A549 (cell line): ENCODE measurements at regions not wholly inside any gene's neighbourhood (a gene's known extent, or its start where the extent isn't known, plus 50 kb on each side); places are given as distances from the start of the nearest gene placed in this dataset.

Source experiments
- ATAC-seq, 2 experiments: fragments of 200-7000 bp in 1 of 2; fragments of >200 bp in 1 of 2; cut with Nextera tagmentation in 1 of 2; cut with Tn5 transposase in 1 of 2; 3 replicates each; pipeline versions ENCODE4 v1.8.0 to v1.9.1; 2018 to 2020; ENCODE audit warnings: mild to moderate bottlenecking in 1 of 2, moderate library complexity in 1 of 2
- CTCF ChIA-PET: fragments of 300-600 bp; sonication (Branson Sonifier 250); formaldehyde crosslinking; extraction: SDS; loops from one replicate; lab custom pipeline; 2021; ENCODE audit warnings: antibody characterized with exemption, inconsistent platforms; lab: Yijun Ruan, JAX
- POLR2A ChIA-PET: fragments of 350-600 bp; formaldehyde crosslinking; extraction: SDS; loops from one replicate; lab custom pipeline; 2021; ENCODE audit warnings: antibody characterized with exemption, inconsistent platforms; lab: Yijun Ruan, JAX
- DNase-seq, 2 experiments: peaks; one replicate each; pipeline versions ENCODE4 v3.0.0 to v3.0.0-alpha.2; 2011 to 2016; ENCODE audit warnings: low read depth in 1 of 2, low spot score in 1 of 2
- FAIRE-seq: peaks from 2 replicates; lab custom pipeline; 2011; peaks lifted over from hg19 to GRCh38; lab: Jason Lieb, UNC
- H3K27ac ChIP-seq, 2 experiments: fragments of >200 bp; sonication (Bioruptor Twin); formaldehyde crosslinking; 3 replicates each; pipeline ENCODE4 v1.5.1; 2016 to 2017
- H3K4me1 ChIP-seq: fragments of >200 bp; sonication (Bioruptor Twin); formaldehyde crosslinking; 3 replicates; pipeline ENCODE4 v1.6.1; 2016
- H3K4me2 ChIP-seq: fragments of >200 bp; sonication (Bioruptor Twin); formaldehyde crosslinking; 3 replicates; pipeline ENCODE4 v1.6.1; 2016
- H3K4me3 ChIP-seq: fragments of >200 bp; sonication (Bioruptor Twin); formaldehyde crosslinking; 3 replicates; pipeline ENCODE4 v1.5.1; 2016
- H3K9me3 ChIP-seq: fragments of >200 bp; sonication (Bioruptor Twin); formaldehyde crosslinking; 3 replicates; pipeline ENCODE4 v1.6.1; 2016
- CBX8 ChIP-seq: fragments of 200-600 bp; sonication (generic); IDR thresholded peaks from 2 replicates; pipeline ENCODE4 v1.6.1; 2016
- CTCF ChIP-seq: fragments of >200 bp; sonication (Bioruptor Twin); formaldehyde crosslinking; IDR thresholded peaks from 3 replicates; pipeline ENCODE4 v1.5.1; 2016
- E2F6 ChIP-seq: IDR thresholded peaks from 2 replicates; pipeline ENCODE4 v1.6.1; 2012; ENCODE audit warnings: low read depth, borderline replicate concordance
- EHF ChIP-seq: fragments of 250-450 bp; sonication (Bioruptor Pico); IDR thresholded peaks from 2 replicates; pipeline ENCODE4 v1.5.0; 2020; ENCODE audit warnings: mild to moderate bottlenecking
- EHMT2 ChIP-seq: fragments of 200-600 bp; sonication (generic); IDR thresholded peaks from 2 replicates; pipeline ENCODE4 v1.6.1; 2016; ENCODE audit warnings: antibody characterized with exemption, low read depth, mild to moderate bottlenecking, moderate library complexity
- ELK1 ChIP-seq: fragments of 150-350 bp; IDR thresholded peaks from 2 replicates; pipeline ENCODE4 v1.6.1; 2014; ENCODE audit warnings: low read depth, mild to moderate bottlenecking, low read length
- FOSL2 ChIP-seq, 2 experiments: fragments of 450-650 bp in 1 of 2; fragments of >200 bp in 1 of 2; sonication (Bioruptor Twin) in 1 of 2; formaldehyde crosslinking; IDR thresholded peaks; 2 replicates each; pipeline versions ENCODE4 v1.5.0 to v1.6.1; 2016 to 2020; ENCODE audit warnings: mild to moderate bottlenecking in 1 of 2, moderate library complexity in 1 of 2
- FOXS1 ChIP-seq: fragments of 250-450 bp; sonication (Bioruptor Pico); IDR thresholded peaks from 2 replicates; pipeline ENCODE4 v1.5.0; 2020; ENCODE audit warnings: mild to moderate bottlenecking, moderate library complexity
- HES2 ChIP-seq: fragments of >200 bp; sonication (Bioruptor Twin); formaldehyde crosslinking; IDR thresholded peaks from 2 replicates; pipeline ENCODE4 v1.6.1; 2016
- HOXB13 ChIP-seq: fragments of 250-450 bp; sonication (Bioruptor Pico); IDR thresholded peaks from 2 replicates; pipeline ENCODE4 v1.5.0; 2020; ENCODE audit warnings: low read depth, mild to moderate bottlenecking, moderate library complexity
- KDM1A ChIP-seq: fragments of 200-600 bp; sonication (generic); IDR thresholded peaks from 2 replicates; pipeline ENCODE4 v1.6.1; 2016; ENCODE audit warnings: low read depth, mild to moderate bottlenecking
- NR3C1 ChIP-seq: fragments of >200 bp; sonication (Bioruptor Twin); formaldehyde crosslinking; IDR thresholded peaks from 3 replicates; pipeline ENCODE4 v1.6.1; 2017
- RAD21 ChIP-seq, 2 experiments: fragments of >200 bp in 1 of 2; sonication (Bioruptor Twin) in 1 of 2; formaldehyde crosslinking in 1 of 2; IDR thresholded peaks in 1 of 2; conservative IDR thresholded peaks in 1 of 2; 2 replicates in 1 of 2; 3 replicates in 1 of 2; pipeline ENCODE4 v1.6.1; 2012 to 2018; ENCODE audit warnings: inconsistent platforms in 1 of 2
- REST ChIP-seq: fragments of 200-600 bp; sonication (generic); IDR thresholded peaks from 2 replicates; pipeline ENCODE4 v1.6.1; 2016; ENCODE audit warnings: antibody characterized with exemption, mild to moderate bottlenecking, moderate library complexity
- RNF2 ChIP-seq: fragments of 200-600 bp; sonication (generic); IDR thresholded peaks from 2 replicates; pipeline ENCODE4 v1.6.1; 2016; ENCODE audit warnings: low read depth, mild to moderate bottlenecking, antibody characterized with exemption, moderate library complexity, borderline replicate concordance
- SMC3 ChIP-seq: fragments of >200 bp; sonication (Bioruptor Twin); formaldehyde crosslinking; IDR thresholded peaks from 3 replicates; pipeline ENCODE4 v1.6.1; 2018; ENCODE audit warnings: inconsistent platforms
- WGBS: methylation state at CpG from one replicate; pipeline ENCODE4 v1.1.6; 2017; ENCODE audit errors: missing lambda C conversion rate; 5-methylcytosine and 5-hydroxymethylcytosine counted together

GRCh38 chr5:54845567-54845941 is 139.8 kb downstream of the ESM1 start (continued):
- TF ChIP-seq REST (no peak), EHF (CRISPR knock-in tag) (no peak), HOXB13 (CRISPR knock-in tag) (no peak), RNF2 (no peak), FOXS1 (CRISPR knock-in tag) (no peak)

- Histone ChIP-seq H3K4me2 (peak overlapping the region; percentile 78), H3K27ac (no peak overlapping the region), H3K9me3 (no peaks in the 10 kb centered on the region), H3K4me3 (no peak overlapping the region)
- POLR2A ChIA-PET, result interaction anchor here (2.0 kb wide), 1 partner anchor 328 kb away, joined by 11 read pairs; the partner anchor contains the start of gene SNX18
- CTCF ChIA-PET, result interaction anchor here (0.6 to 3.5 kb wide), 38 partner anchors 8 to 601 kb away, joined by 3 to 89 read pairs (median 4); partner anchors contain the start of genes GPX8 and SNX18
- peak in 1 of 2 experiments; percentile 54; a peak in 1 of 6 replicates for ATAC-seq
- WGBS, result 6% methylated on average over 6 of the region's 6 CpGs
- peak in 1 of 2 experiments; percentile 35 for DNase-seq
- FAIRE-seq, result peak; percentile 84
- TF ChIP-seq E2F6 (no peak), SMC3 (peak; percentile 82), RAD21 (conservative IDR thresholded peaks at IDR 0.05 in 1 of 2, IDR thresholded peaks at IDR 0.05 in 1 of 2) (peak; percentile 64 to 79), HES2 (no peak), CBX8 (no peak), CTCF (peak; percentile 72), KDM1A (no peak)
- TF ChIP-seq, all 56 proteins: peak for 3
- no peaks in the 10 kb centered on the region for H3K4me1 ChIP-seq
These were observed 140.4 kb downstream of the ESM1 start for GRCh38 chr5:54844905-54845566.

- ChIA-PET POLR2A (interaction anchor here (2.0 kb wide), 1 partner anchor 327 kb away, joined by 11 read pairs; the partner anchor contains the start of gene SNX18), CTCF (interaction anchor here (0.7 to 3.5 kb wide), 22 partner anchors 10 to 600 kb away, joined by 3 to 89 read pairs (median 5); partner anchors contain the start of genes GPX8 and SNX18)
- Histone ChIP-seq H3K4me3 (no peak overlapping the region), H3K4me2 (no peak overlapping the region), H3K9me3 (no peaks in the 10 kb centered on the region), H3K4me1 (no peaks in the 10 kb centered on the region), H3K27ac (no peak overlapping the region)
- no peak for DNase-seq
- 50% methylated on average over 4 of the region's 4 CpGs for WGBS
- ATAC-seq, result no peak
- TF ChIP-seq ELK1 (no peak), NR3C1 (no peak), EHMT2 (no peak), FOSL2 (IDR thresholded peaks at IDR 0.05) (no peak), FOSL2 (CRISPR knock-in tag; IDR thresholded peaks at IDR 0.05) (no peak)
- no peak for FAIRE-seq
These were observed 141.1 kb downstream of the ESM1 start for GRCh38 chr5:54844266-54844665.
